AG04449 (cell line): ENCODE measurements at regions not wholly inside any gene's neighbourhood (a gene's known extent, or its start where the extent isn't known, plus 50 kb on each side); places are given as distances from the start of the nearest gene placed in this dataset.

Source experiments
- CTCF ChIA-PET: fragments of 350-600 bp; formaldehyde crosslinking; extraction: SDS; loops from one replicate; lab custom pipeline; 2021; ENCODE audit warnings: antibody characterized with exemption; lab: Yijun Ruan, JAX
- POLR2A ChIA-PET: fragments of 400-600, 350-600 bp; formaldehyde crosslinking; extraction: SDS; loops from one replicate; lab custom pipeline; 2020; ENCODE audit warnings: antibody characterized with exemption, inconsistent platforms; lab: Yijun Ruan, JAX
- DNase-seq: peaks from one replicate; pipeline ENCODE4 v3.0.0-alpha.2; 2010; ENCODE audit warnings: low read depth, low spot score
- H3K4me3 ChIP-seq: 2 replicates; pipeline ENCODE4 v1.5.1; 2011; ENCODE audit warnings: low read depth, mild to moderate bottlenecking, control low read depth, low read length
- TF ChIP-seq, protein P1 (sequence below): IDR thresholded peaks from one replicate; pipeline ENCODE4 v1.5.1; 2011; ENCODE audit warnings: mild to moderate bottlenecking, moderate library complexity, low read length, control low read depth, inconsistent platforms; ENCODE audit not compliant: insufficient read depth; ENCODE audit errors: missing control alignments

GRCh38 chr2:114167799-114168198 lies 274.6 kb upstream of the DPP10 start:
- TF ChIP-seq, protein P1, sequence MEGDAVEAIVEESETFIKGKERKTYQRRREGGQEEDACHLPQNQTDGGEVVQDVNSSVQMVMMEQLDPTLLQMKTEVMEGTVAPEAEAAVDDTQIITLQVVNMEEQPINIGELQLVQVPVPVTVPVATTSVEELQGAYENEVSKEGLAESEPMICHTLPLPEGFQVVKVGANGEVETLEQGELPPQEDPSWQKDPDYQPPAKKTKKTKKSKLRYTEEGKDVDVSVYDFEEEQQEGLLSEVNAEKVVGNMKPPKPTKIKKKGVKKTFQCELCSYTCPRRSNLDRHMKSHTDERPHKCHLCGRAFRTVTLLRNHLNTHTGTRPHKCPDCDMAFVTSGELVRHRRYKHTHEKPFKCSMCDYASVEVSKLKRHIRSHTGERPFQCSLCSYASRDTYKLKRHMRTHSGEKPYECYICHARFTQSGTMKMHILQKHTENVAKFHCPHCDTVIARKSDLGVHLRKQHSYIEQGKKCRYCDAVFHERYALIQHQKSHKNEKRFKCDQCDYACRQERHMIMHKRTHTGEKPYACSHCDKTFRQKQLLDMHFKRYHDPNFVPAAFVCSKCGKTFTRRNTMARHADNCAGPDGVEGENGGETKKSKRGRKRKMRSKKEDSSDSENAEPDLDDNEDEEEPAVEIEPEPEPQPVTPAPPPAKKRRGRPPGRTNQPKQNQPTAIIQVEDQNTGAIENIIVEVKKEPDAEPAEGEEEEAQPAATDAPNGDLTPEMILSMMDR = no peak
- ChIA-PET CTCF (no interaction called here), POLR2A (no interaction called here)
- no peak overlapping the region for H3K4me3 ChIP-seq
- no peak for DNase-seq

DNA sequence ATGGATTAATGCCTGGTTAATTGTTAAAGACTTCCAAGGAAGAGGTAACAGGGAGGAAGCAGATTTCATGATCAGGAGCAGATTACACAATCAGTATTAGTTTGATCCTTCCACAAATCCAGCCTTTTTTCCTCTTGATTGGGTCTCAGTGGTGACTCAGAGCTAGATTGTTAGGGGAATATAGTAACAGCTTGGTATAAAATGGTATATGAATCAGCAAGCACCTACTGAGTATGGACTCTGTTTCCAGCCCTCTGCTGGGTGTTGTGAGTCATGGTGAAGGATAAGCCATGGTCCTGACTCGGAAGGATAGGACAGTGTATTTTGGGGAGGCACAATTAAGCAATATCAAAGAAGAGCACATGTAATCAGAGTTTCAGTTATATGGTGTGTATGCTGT lies 272.4 kb upstream of the DPP10 start:
- CTCF ChIA-PET = no interaction called here
- POLR2A ChIA-PET = no interaction called here
- no peak overlapping the region for H3K4me3 ChIP-seq
- no peak for DNase-seq
- TF ChIP-seq, protein P1 = no peak

DNA sequence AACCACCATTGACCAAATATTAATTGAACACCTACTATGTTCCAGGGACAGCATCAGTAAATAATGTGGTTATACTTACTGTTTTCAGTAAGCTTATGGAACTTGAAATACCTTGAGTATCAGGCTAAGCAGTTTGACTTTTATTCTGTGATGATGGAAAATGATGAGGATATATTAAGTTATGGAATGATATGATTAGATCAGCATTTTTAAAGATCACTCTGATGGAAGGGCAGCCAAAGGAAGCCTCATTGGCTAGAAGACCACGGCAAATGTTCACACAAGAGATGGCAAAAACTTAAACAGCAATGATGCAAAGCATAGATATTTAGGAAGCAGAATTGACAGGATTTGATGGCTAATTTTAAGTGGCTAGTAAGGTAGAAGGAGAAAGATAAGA lies 266.9 kb upstream of the DPP10 start:
- no peak overlapping the region for H3K4me3 ChIP-seq
- CTCF ChIA-PET = no interaction called here
- TF ChIP-seq, protein P1 = no peak
- POLR2A ChIA-PET = no interaction called here
- no peak for DNase-seq

DNA sequence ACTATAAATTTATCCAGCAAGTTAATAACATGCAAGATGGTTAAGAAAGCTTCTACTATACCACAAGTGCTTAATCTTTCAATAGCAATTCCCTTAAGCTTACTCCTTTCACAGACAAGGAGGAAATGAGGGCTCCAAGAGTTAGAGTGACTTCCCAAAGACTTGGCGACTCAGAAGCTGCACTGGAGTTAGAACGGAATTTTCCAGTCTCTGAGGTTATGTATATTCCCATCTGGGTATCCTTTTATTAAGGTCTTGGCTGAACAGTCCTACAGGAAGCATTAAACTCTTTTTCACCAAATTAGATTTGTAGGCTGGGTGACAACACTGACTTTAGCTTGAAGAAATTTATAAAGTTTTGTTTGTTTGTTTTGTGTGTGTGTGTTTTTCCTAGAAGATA lies 256.9 kb upstream of the DPP10 start:
- CTCF ChIA-PET = no interaction called here
- DNase-seq = no peak
- TF ChIP-seq, protein P1 = no peak
- no peak overlapping the region for H3K4me3 ChIP-seq
- POLR2A ChIA-PET = no interaction called here

GRCh38 chr2:114192362-114192761 lies 250.1 kb upstream of the DPP10 start:
- H3K4me3 ChIP-seq = no peak overlapping the region
- TF ChIP-seq, protein P1 = no peak
- ChIA-PET POLR2A (no interaction called here), CTCF (no interaction called here)
- DNase-seq = no peak

DNA sequence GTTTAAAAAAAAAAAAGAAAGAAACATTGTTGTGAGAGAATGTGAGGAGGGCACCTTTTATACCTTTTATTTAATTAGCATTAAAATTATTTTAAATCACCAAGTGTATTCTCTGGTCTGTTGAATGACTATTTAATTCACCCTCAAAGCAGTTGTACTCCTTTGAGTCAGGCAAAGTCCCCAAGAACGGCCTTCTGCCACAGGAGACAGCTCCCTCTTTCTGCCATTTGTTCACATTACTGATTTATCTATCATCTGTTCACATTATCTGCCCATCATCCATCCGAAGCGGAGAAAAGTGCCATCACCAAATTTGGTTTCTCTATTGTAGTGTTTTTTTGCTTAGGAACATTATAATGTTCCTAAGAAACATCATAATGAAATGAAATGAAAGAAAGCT lies 240.7 kb upstream of the DPP10 start:
- TF ChIP-seq, protein P1 = no peak
- POLR2A ChIA-PET = no interaction called here
- no peak overlapping the region for H3K4me3 ChIP-seq
- CTCF ChIA-PET = no interaction called here
- DNase-seq = no peak
